Loucy (cell line): ENCODE measurements at regions not wholly inside any gene's neighbourhood (a gene's known extent, or its start where the extent isn't known, plus 50 kb on each side); places are given as distances from the start of the nearest gene placed in this dataset.
"Not testable (repeated sequence)": the region's sequence is repeated elsewhere in the genome, so short reads cannot be mapped to it uniquely, and the experiment has no call there.

Experiments
- H2AFZ ChIP-seq: fragments of 200-600 bp; sonication (generic); 2 replicates; pipeline ENCODE4 v1.6.0; 2016; ENCODE audit warnings: antibody characterized with exemption, mild to moderate bottlenecking, low read length, moderate library complexity
- H3F3A ChIP-seq: fragments of 200-600 bp; 2 replicates; pipeline ENCODE4 v1.6.0; 2016; ENCODE audit warnings: antibody characterized with exemption, low read depth, mild to moderate bottlenecking
- H3K27me3 ChIP-seq: fragments of 200-600 bp; sonication (generic); 2 replicates; pipeline ENCODE4 v1.6.1; 2014; ENCODE audit warnings: low read length, mild to moderate bottlenecking; ENCODE audit not compliant: insufficient read depth, poor library complexity, severe bottlenecking
- H3K36me3 ChIP-seq: fragments of 200-600 bp; sonication (generic); 2 replicates; pipeline ENCODE4 v1.6.1; 2016; ENCODE audit warnings: low read length; ENCODE audit not compliant: insufficient read depth
- H3K4me1 ChIP-seq: fragments of 200-600 bp; sonication (generic); 2 replicates; pipeline ENCODE4 v1.5.1; 2014; ENCODE audit warnings: low read length, mild to moderate bottlenecking; ENCODE audit not compliant: insufficient read depth, poor library complexity, severe bottlenecking
- H3K4me2 ChIP-seq: fragments of 200-600 bp; sonication (generic); 2 replicates; pipeline ENCODE4 v1.6.0; 2014; ENCODE audit warnings: antibody characterized with exemption, low read length, low read depth, mild to moderate bottlenecking; ENCODE audit not compliant: poor library complexity, severe bottlenecking
- H3K4me3 ChIP-seq: fragments of 200-600 bp; sonication (generic); 2 replicates; pipeline ENCODE4 v1.5.1; 2014; ENCODE audit warnings: low read length, mild to moderate bottlenecking, mixed read lengths; ENCODE audit not compliant: poor library complexity, severe bottlenecking
- H3K79me2 ChIP-seq: fragments of 200-600 bp; sonication (generic); 2 replicates; pipeline ENCODE4 v1.6.1; 2014; ENCODE audit warnings: low read length; ENCODE audit not compliant: insufficient read depth
- H3K9ac ChIP-seq: fragments of 200-600 bp; sonication (generic); 2 replicates; pipeline ENCODE4 v1.6.0; 2014; ENCODE audit warnings: mild to moderate bottlenecking, low read depth, low read length, moderate library complexity; ENCODE audit not compliant: poor library complexity, severe bottlenecking
- H3K9me2 ChIP-seq: fragments of 200-600 bp; sonication (generic); replicated peaks from 2 replicates; pipeline ENCODE4 v1.6.1; 2016; ENCODE audit warnings: low read depth, low read length, mixed read lengths
- H3K9me3 ChIP-seq: fragments of 200-600 bp; sonication (generic); 2 replicates; pipeline ENCODE4 v1.6.1; 2014; ENCODE audit warnings: mild to moderate bottlenecking, antibody characterized with exemption, low read length, low read depth; ENCODE audit not compliant: insufficient read depth
- H4K20me1 ChIP-seq: fragments of 200-600 bp; sonication (generic); 2 replicates; pipeline ENCODE4 v1.6.0; 2014; ENCODE audit warnings: antibody characterized with exemption, low read length, mild to moderate bottlenecking; ENCODE audit not compliant: insufficient read depth, poor library complexity, severe bottlenecking
- EZH2phosphoT487 ChIP-seq: fragments of 200-600 bp; IDR thresholded peaks from 2 replicates; pipeline ENCODE4 v1.6.1; 2018; ENCODE audit warnings: antibody characterized with exemption, mild to moderate bottlenecking, moderate library complexity, borderline replicate concordance
- TF ChIP-seq, protein P1 (sequence below): fragments of 200-600 bp; sonication (generic); conservative IDR thresholded peaks from 2 replicates; pipeline ENCODE4 v1.5.1; 2014; ENCODE audit warnings: mild to moderate bottlenecking, antibody characterized with exemption, low read length

DNA sequence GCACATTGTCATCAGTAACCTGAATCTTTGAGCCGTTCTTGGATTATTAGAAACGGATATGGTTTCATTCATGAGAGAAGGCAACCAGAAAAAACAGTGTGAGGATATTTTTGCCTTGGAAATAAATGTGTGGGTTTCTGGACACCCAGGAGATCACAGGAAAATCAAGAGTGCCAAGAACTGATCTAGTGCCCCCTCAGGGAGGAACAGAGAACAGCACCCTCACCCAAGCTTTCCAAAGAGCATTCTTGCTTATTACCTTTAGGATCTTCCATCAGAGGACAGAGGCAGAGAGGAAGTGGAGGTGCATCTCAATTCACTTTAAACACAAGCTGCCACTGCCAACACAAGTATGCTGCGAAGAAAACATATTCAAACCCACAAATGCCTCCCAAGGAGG lies 851.5 kb upstream of the COBL start:
- Histone ChIP-seq H3K9me2 (no peaks in the 10 kb centered on the region), H3F3A (no peaks in the 10 kb centered on the region), H3K27me3 (no peaks in the 10 kb centered on the region), H2AFZ (no peak overlapping the region), H3K9me3 (no peaks in the 10 kb centered on the region; the same call in 1 of the 2 replicates), H3K9ac (no peak overlapping the region), H3K4me2 (no peak overlapping the region), H4K20me1 (no peaks in the 10 kb centered on the region), H3K79me2 (no peaks in the 10 kb centered on the region), H3K4me1 (no peaks in the 10 kb centered on the region), H3K4me3 (no peak overlapping the region), H3K36me3 (no peaks in the 10 kb centered on the region)
- TF ChIP-seq, protein P1, sequence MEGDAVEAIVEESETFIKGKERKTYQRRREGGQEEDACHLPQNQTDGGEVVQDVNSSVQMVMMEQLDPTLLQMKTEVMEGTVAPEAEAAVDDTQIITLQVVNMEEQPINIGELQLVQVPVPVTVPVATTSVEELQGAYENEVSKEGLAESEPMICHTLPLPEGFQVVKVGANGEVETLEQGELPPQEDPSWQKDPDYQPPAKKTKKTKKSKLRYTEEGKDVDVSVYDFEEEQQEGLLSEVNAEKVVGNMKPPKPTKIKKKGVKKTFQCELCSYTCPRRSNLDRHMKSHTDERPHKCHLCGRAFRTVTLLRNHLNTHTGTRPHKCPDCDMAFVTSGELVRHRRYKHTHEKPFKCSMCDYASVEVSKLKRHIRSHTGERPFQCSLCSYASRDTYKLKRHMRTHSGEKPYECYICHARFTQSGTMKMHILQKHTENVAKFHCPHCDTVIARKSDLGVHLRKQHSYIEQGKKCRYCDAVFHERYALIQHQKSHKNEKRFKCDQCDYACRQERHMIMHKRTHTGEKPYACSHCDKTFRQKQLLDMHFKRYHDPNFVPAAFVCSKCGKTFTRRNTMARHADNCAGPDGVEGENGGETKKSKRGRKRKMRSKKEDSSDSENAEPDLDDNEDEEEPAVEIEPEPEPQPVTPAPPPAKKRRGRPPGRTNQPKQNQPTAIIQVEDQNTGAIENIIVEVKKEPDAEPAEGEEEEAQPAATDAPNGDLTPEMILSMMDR = peak; percentile 36
- no peak for TF ChIP-seq EZH2phosphoT487

DNA sequence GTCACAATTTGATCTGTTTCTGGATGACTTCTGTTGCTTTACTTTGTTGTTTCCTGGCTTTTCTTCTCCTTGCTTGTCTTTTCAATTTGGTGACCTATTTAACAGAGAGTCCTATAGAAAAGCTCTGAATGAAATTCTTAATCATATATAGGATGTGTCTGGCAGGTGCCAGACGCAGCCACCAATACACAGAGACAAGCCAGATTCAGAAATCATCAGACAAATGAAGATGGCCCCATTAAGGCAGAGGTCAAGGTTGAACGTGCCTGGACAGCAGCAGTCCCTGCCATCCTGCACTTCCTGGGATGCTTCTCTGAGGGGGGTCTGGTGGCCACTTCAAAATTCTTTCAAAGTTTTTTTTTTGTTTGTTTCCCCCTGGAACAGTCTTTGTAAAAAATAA lies 846.7 kb upstream of the COBL start:
- no peaks in the 10 kb centered on the region for H3K36me3 ChIP-seq
- H3K9me3 ChIP-seq = no peaks in the 10 kb centered on the region
- H4K20me1 ChIP-seq = no peaks in the 10 kb centered on the region

GRCh38 chr7:52161483-52161882 lies 844.9 kb upstream of the COBL start:
- Histone ChIP-seq H3K4me3 (no peak overlapping the region), H3K4me2 (no peak overlapping the region), H4K20me1 (no peaks in the 10 kb centered on the region), H2AFZ (no peak overlapping the region), H3K79me2 (no peaks in the 10 kb centered on the region), H3F3A (no peaks in the 10 kb centered on the region), H3K36me3 (no peaks in the 10 kb centered on the region), H3K9me2 (no peaks in the 10 kb centered on the region), H3K27me3 (no peaks in the 10 kb centered on the region), H3K9me3 (no peaks in the 10 kb centered on the region), H3K9ac (no peak overlapping the region), H3K4me1 (no peaks in the 10 kb centered on the region)
- TF ChIP-seq EZH2phosphoT487 = no peak
- TF ChIP-seq, protein P1 = no peak

More for the DNA sequence above, 846.7 kb upstream of the COBL start:
- H3K4me1 ChIP-seq = no peaks in the 10 kb centered on the region
- no peaks in the 10 kb centered on the region for H3F3A ChIP-seq
- H3K9me2 ChIP-seq = no peaks in the 10 kb centered on the region
- H3K27me3 ChIP-seq = no peaks in the 10 kb centered on the region
- H3K79me2 ChIP-seq = no peaks in the 10 kb centered on the region
- H3K9ac ChIP-seq = no peak overlapping the region
- no peak overlapping the region for H2AFZ ChIP-seq
- no peak overlapping the region for H3K4me2 ChIP-seq
- no peak overlapping the region for H3K4me3 ChIP-seq
- TF ChIP-seq, protein P1 = no peak

GRCh38 chr7:52159421-52159820 lies 842.8 kb upstream of the COBL start:
- not testable (repeated sequence) for H3K9me3 ChIP-seq, H3K27me3 ChIP-seq, H3K9me2 ChIP-seq, H3F3A ChIP-seq, H2AFZ ChIP-seq, H3K4me2 ChIP-seq, H3K79me2 ChIP-seq, H4K20me1 ChIP-seq, H3K4me3 ChIP-seq, H3K9ac ChIP-seq, H3K36me3 ChIP-seq, H3K4me1 ChIP-seq
